ENCODE measurements at regions not wholly inside any gene's neighbourhood (a gene's known extent, or its start where the extent isn't known, plus 50 kb on each side); places are given as distances from the start of the nearest gene placed in this dataset.
"Not testable (repeated sequence)": the region's sequence is repeated elsewhere in the genome, so short reads cannot be mapped to it uniquely, and the experiment has no call there.

- no peak for DNase-seq
Measured at GRCh38 chr3:13245615-13245978, 172.4 kb upstream of the IQSEC1 start.

GRCh38 chr3:13243586-13243985, 170.4 kb upstream of the IQSEC1 start:
- no peak for DNase-seq

GRCh38 chr3:13242364-13242737, 169.1 kb upstream of the IQSEC1 start:
- DNase-seq = no peak

GRCh38 chr3:13241621-13242363, 168.6 kb upstream of the IQSEC1 start:
- no peak for DNase-seq

- no peak for DNase-seq
Measured at GRCh38 chr3:13240928-13241618, 167.8 kb upstream of the IQSEC1 start.

- no peak for DNase-seq
Measured at GRCh38 chr3:13239467-13239760, 166.2 kb upstream of the IQSEC1 start.

- DNase-seq = no peak
Measured at GRCh38 chr3:13238687-13239466, 165.6 kb upstream of the IQSEC1 start.

- DNase-seq = no peak
Measured at GRCh38 chr3:13237776-13238490, 164.7 kb upstream of the IQSEC1 start.

- DNase-seq = no peak
Measured at GRCh38 chr3:13236557-13237173, 163.4 kb upstream of the IQSEC1 start.

- DNase-seq = no peak
Measured at GRCh38 chr3:13235897-13236296, 162.7 kb upstream of the IQSEC1 start.

GRCh38 chr3:13235079-13235478, 161.8 kb upstream of the IQSEC1 start:
- DNase-seq = no peak

GRCh38 chr3:13234666-13235065, 161.4 kb upstream of the IQSEC1 start:
- no peak for DNase-seq

GRCh38 chr3:13233487-13234485, 160.6 kb upstream of the IQSEC1 start:
- no peak for DNase-seq

GRCh38 chr3:13231781-13232666, 158.8 kb upstream of the IQSEC1 start:
- no peak for DNase-seq

GRCh38 chr3:13229273-13229949, 156.2 kb upstream of the IQSEC1 start:
- DNase-seq = no peak

- DNase-seq = no peak
Measured at GRCh38 chr3:13228584-13228983, 155.4 kb upstream of the IQSEC1 start.

- DNase-seq = not testable (repeated sequence)
Measured at GRCh38 chr3:13228169-13228568, 154.9 kb upstream of the IQSEC1 start.

GRCh38 chr3:13227315-13228165, 154.3 kb upstream of the IQSEC1 start:
- no peak for DNase-seq

- DNase-seq = no peak
Measured at GRCh38 chr3:13224967-13225366, 151.7 kb upstream of the IQSEC1 start.
